ENCODE measurements at regions not wholly inside any gene's neighbourhood (a gene's known extent, or its start where the extent isn't known, plus 50 kb on each side); places are given as distances from the start of the nearest gene placed in this dataset.

DNA sequence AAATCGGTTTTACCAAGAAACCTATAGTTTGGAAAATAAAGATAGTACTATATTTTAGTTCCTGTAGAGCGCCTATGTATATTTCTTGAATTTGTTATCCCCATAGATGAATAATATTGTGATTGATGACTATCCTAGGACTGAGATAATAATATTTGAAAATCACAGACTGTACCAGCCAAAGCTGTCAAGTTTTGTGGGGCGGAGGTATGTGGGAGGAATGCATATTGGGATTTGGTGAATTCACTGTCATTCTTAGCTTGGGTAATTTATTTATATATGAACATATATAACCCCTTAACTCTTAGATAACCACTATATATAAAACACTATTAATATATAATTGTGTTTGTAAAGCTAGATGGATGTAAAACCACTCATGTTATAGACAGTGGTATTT is 205.5 kb upstream of the ARSJ start:
- H3K36me3 Mint-ChIP-seq = no peaks in the 10 kb centered on the region
- ATAC-seq = no peak
- no peak overlapping the region for H3K27ac Mint-ChIP-seq
- peaks cover 9% of the 10 kb centered on the region for H3K27me3 Mint-ChIP-seq
- H3K9me3 Mint-ChIP-seq = peaks cover 19% of the 10 kb centered on the region
- H3K4me1 Mint-ChIP-seq = no peaks in the 10 kb centered on the region
- no peak overlapping the region for H3K4me3 Mint-ChIP-seq

DNA sequence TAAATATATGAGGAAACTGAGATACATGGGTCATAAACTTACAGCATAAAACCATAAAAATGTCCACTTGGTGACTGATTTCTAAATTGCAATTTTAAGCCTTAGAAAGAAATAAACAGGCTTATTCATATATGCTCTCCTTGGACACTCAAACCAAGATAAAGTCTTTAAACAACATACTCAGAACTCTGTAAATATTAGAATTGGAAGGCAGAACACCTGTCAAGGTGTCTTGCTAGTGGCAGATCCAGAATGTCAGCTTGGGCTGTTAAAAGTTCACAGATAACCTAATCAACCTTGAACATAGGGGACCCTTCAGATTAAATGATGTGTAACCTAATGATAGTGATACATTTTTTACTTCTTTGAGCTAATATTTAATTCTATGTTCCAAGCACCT is 208.1 kb upstream of the ARSJ start:
- Mint-ChIP-seq H3K9me3 (peaks cover 12% of the 10 kb centered on the region), H3K4me1 (no peaks in the 10 kb centered on the region), H3K27ac (no peak overlapping the region), H3K36me3 (no peaks in the 10 kb centered on the region), H3K27me3 (peaks cover under 1% of the 10 kb centered on the region), H3K4me3 (no peak overlapping the region)
- ATAC-seq = no peak

DNA sequence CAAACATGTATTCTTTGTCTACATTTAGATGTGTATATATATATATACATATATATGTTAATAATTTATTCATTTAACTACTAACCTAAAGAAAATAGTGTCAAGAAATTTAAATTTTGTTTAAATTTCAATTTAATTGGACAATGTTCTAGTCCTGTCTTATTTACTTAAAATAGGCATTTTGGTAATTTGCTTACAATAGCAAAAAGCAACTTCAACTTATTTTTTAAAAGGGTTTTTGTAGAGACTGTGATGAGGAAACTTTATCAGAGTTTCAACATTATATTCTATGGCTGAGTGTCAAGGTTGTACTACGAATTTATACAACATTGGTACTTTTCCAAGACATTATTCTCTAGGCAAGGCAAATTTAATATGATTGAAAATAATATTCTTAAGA is 212.0 kb upstream of the ARSJ start:
- Mint-ChIP-seq H3K27ac (no peak overlapping the region), H3K9me3 (no peaks in the 10 kb centered on the region), H3K4me1 (no peaks in the 10 kb centered on the region), H3K36me3 (no peaks in the 10 kb centered on the region), H3K27me3 (no peaks in the 10 kb centered on the region), H3K4me3 (no peak overlapping the region)
- no peak for ATAC-seq

DNA sequence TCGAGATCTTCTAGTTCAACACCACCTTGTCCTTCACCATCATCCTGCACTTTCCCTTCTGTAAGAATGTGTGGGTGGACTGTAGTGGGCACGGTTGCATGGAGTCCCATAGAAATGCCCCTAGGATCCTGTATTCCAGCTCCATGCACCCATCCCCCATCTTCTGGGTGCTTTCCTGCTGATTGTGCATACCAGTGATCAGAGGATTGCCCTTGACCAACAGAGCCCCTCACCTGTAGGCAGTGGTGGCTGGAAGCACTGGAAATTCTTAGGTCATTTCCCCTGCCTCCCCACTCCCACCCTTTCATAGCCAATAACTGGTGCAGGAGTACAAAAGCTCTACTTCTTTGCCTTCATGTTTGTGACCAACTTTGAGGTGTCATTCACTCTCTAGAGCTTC is 213.4 kb upstream of the ARSJ start:
- no peak overlapping the region for H3K4me3 Mint-ChIP-seq
- no peaks in the 10 kb centered on the region for H3K4me1 Mint-ChIP-seq
- no peak overlapping the region for H3K27ac Mint-ChIP-seq
- peak; percentile 34 for ATAC-seq
- no peaks in the 10 kb centered on the region for H3K36me3 Mint-ChIP-seq
- no peaks in the 10 kb centered on the region for H3K27me3 Mint-ChIP-seq
- H3K9me3 Mint-ChIP-seq = no peaks in the 10 kb centered on the region

DNA sequence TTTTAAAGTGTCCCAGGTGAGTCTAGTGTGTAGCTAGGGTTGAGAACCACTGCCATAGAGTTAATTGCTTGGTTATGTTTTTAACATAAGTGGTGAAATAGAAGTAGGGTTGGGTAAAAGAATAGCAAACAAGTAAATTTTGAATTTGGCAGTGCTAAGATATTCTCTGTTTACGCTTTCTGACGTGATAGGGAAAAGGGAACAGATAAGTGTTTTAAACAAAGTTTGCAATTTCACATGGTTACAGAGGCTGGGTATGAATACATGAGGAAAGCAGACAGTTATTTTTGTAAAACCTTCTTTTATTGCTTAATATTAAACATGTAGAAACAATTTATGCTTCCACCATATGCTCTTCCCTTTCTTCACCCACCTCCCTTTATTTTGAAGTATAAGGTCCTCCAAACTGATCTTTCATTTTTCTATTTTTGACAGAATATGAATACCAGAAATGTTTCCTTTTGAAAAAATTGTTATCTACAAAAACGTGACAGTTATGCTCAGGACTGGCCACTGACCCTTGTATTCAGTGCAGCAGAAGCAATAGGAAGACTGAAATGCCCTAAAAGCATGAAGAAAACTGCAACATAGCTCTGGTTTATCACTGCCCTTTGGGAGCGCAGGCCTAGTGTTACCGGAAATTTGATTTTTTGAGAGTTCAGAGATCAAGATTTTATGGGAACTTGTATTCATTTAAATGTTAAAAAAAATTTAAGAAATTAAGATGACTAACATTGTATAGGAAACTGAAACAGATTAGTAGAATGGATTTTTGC is 214.4 kb upstream of the ARSJ start:
- Mint-ChIP-seq H3K27me3 (no peaks in the 10 kb centered on the region), H3K27ac (no peak overlapping the region), H3K9me3 (no peaks in the 10 kb centered on the region), H3K4me3 (no peak overlapping the region), H3K4me1 (no peaks in the 10 kb centered on the region), H3K36me3 (no peaks in the 10 kb centered on the region)
- no peak for ATAC-seq

DNA sequence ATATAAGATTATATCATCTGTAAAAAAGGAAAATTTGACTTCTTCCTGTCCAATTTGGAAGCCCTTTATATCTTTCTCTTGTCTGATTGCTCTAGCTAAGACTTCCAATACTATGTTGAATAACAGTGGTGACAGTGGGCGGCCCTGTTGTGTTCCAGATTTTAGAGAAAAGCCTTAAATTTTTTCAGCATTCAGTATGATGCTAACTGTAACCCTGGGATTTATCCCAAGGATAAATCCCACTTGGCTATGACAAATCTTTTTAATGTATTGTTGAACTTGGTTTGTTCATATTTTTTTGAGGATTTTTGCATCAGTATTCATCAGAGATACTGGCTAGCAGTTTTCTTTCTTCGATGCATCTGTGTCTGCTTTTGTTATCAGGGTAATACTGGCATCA is 217.2 kb upstream of the ARSJ start:
- Mint-ChIP-seq H3K27me3 (no peaks in the 10 kb centered on the region), H3K4me3 (no peak overlapping the region), H3K4me1 (no peaks in the 10 kb centered on the region), H3K27ac (no peak overlapping the region), H3K9me3 (no peaks in the 10 kb centered on the region), H3K36me3 (no peaks in the 10 kb centered on the region)
- ATAC-seq = no peak

DNA sequence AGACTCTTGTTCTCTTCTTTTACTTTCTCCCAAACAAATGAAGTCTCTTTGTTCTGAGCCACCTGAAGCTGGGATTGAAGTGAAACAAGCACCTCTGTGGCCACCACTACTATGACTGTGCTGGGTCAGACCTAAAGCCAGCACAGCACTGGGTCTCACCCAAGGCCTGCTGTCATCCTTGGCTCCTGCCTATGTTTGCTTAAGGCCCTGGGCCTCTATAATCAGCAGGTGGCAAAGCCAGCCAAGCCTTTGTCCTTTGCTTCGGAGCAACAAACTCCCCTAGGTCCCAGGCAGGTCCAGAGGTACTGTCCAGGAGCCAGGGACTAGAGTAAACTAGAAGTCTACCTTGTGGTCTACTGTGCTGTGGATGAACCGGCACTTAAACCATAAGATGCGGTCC is 220.6 kb upstream of the ARSJ start:
- ATAC-seq = no peak
- no peak overlapping the region for H3K27ac Mint-ChIP-seq
- H3K4me3 Mint-ChIP-seq = no peak overlapping the region

DNA sequence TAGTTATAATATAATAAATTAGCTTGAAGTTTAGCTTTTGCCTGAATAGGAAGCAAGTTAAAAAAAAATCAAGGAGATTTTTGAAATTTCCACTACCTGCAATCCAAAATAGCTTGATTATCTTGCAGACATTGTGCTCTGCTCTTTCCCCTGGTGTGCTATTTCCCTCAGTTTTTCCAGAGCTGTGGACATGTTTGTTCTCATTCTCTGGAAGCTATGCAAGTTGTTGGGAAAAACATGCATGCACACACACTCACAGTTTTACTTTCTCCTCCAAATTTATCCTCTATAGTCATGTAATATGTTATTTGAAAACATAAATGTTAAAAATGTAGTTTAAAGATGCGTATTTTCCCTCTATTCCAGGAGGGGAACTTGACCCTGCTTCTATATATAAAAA is 225.8 kb upstream of the ARSJ start:
- Mint-ChIP-seq H3K36me3 (no peaks in the 10 kb centered on the region), H3K27ac (no peak overlapping the region), H3K4me3 (no peak overlapping the region), H3K9me3 (no peaks in the 10 kb centered on the region), H3K27me3 (peaks cover 10% of the 10 kb centered on the region), H3K4me1 (no peaks in the 10 kb centered on the region)
- no peak for ATAC-seq

More for the DNA sequence above, 220.6 kb upstream of the ARSJ start:
- Mint-ChIP-seq H3K27me3 (peaks cover 10% of the 10 kb centered on the region), H3K4me1 (no peaks in the 10 kb centered on the region), H3K36me3 (no peaks in the 10 kb centered on the region), H3K9me3 (no peaks in the 10 kb centered on the region)

DNA sequence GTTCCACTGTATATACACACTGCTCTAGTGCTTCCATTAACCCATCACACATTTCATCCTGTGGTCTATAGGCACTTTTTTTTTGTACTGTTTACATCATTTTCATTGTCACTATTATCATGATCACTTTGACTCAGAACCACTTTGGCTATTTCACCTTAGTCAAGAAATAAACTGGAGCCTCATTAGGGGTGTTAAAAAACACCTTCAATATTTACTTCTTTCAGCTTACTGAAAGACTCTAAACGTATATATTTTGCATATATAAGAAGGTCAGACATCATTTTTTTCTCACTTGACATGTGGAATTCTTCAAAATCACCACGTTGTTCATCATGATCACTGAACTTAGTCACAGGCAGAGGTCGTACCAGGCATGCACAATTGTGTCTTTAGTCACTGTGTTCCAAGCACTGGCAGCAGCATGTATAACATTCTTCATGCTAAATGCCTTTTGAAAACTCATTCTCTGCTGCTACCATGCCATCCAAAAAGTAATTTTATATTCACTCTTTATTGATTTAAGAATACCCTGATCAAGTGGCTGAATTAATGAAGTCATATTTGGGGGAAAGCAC is 229.2 kb upstream of the ARSJ start:
- Mint-ChIP-seq H3K4me1 (no peaks in the 10 kb centered on the region), H3K36me3 (no peaks in the 10 kb centered on the region), H3K4me3 (no peak overlapping the region), H3K9me3 (no peaks in the 10 kb centered on the region), H3K27ac (no peak overlapping the region), H3K27me3 (peaks cover 6% of the 10 kb centered on the region)
- no peak for ATAC-seq

DNA sequence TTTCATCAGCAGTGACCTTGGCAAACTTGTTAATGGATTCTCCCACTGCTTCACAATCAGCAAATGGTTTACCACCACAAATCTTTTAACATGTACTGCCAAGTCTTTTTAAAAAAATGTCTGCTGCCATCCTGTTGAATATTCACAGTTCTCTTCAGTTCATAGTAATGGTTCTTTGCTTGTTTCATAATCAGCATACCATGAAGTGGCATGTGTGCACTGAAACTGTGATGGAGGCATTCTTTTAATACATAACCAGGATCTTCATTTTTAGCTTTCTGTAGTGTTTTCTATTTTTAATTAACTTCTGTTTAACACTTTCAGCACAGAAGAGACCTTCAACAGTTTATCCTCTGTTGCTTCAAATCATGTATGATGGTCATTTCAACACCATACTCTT is 230.1 kb upstream of the ARSJ start:
- H3K27ac Mint-ChIP-seq = no peak overlapping the region
- H3K27me3 Mint-ChIP-seq = no peaks in the 10 kb centered on the region
- H3K4me3 Mint-ChIP-seq = no peak overlapping the region
- no peaks in the 10 kb centered on the region for H3K4me1 Mint-ChIP-seq
- no peaks in the 10 kb centered on the region for H3K9me3 Mint-ChIP-seq
- ATAC-seq = no peak
- no peaks in the 10 kb centered on the region for H3K36me3 Mint-ChIP-seq

DNA sequence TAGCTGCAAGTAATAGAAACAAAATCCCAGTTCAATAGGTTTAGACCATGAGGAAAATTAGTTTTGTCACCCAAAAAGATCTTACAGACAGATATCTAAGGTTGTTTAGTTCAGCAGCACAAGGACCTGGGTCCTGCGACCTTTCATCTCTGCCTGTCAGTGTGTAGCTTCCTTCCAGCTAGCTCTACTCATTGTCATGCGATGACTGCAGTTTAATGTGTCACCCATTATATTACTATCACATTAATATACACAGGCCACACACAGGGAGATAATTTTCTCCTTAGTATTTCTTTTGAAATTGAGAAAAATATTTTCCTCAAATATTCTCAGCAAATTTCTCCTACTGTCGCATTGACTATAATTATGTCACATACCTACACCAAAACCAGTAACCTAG is 232.1 kb upstream of the ARSJ start:
- Mint-ChIP-seq H3K36me3 (no peaks in the 10 kb centered on the region), H3K4me3 (no peak overlapping the region), H3K4me1 (no peaks in the 10 kb centered on the region), H3K27me3 (no peaks in the 10 kb centered on the region), H3K9me3 (no peaks in the 10 kb centered on the region), H3K27ac (no peak overlapping the region)
- no peak for ATAC-seq

DNA sequence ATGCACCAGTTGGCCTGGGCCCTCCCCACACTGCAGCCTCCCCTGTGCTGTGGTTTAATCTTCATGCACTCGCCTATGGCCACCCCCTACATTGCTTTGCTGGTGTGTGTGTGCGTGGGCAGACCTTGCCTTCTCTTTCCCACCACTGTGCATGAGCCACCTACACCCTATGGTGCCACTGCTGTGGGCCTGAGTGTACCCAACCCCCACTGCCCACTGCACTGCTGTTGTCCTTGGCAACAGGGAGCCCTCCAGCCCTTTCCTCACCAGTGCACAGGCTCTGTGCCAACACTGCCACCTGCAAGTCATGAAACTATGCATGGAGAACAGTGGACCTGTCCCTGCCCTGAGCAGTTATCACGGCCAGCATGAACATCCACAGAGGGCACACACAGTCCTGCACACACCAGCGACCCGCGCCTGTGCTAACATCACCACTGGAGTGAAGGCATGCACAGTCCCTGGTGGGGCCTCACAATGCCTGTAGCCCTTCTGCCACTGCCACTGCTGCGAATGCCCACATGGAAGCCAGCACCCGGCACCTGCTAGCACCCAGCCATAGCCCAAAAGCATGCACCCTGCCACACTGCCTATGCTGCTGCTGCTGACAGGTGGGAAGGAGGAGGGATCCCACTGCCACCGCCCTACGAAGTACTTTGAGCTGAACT is 237.8 kb upstream of the ARSJ start:
- Mint-ChIP-seq H3K4me1 (no peaks in the 10 kb centered on the region), H3K36me3 (no peaks in the 10 kb centered on the region), H3K9me3 (no peaks in the 10 kb centered on the region), H3K27me3 (peaks cover 14% of the 10 kb centered on the region), H3K4me3 (no peak overlapping the region), H3K27ac (no peak overlapping the region)
- ATAC-seq = peak; percentile 54

DNA sequence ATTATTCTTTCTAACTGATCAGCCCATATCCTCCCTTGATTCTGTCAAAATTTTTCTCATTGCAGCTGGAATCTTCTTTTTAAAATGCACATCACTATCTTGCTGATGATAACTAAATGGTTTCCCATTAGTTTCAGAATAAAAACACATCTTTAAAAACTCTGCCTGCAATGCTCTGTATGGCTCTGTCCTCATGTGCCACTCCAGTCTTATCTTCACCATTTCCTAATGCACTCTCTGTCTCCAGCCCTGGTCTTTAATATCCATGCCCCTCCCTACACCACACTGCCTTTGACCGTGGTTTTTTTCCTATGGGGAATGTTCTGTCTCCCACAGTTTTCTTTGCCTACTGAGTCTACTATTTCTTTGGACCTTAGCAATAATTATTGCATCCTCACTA is 244.1 kb upstream of the ARSJ start:
- Mint-ChIP-seq H3K27me3 (no peaks in the 10 kb centered on the region), H3K4me3 (no peak overlapping the region), H3K36me3 (no peaks in the 10 kb centered on the region), H3K27ac (no peak overlapping the region), H3K9me3 (no peaks in the 10 kb centered on the region), H3K4me1 (no peaks in the 10 kb centered on the region)
- no peak for ATAC-seq

DNA sequence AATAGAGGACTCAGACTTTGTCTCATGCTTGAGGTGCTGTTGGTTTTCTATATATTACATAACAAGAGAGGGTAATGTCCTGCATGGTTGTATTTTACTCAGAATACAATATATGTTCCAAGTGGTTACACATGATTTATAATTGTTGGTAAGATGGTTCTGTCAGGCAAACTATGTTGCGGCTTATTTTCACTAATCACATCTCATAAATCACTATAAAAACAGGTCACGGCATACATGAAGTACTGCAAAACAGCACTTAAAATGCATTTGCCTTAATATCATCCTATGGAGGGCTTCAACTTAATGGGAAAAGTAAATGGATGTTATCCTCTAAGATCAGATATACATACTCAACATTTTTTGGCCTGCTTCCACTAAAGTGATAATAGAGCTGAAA is 246.0 kb upstream of the ARSJ start:
- Mint-ChIP-seq H3K27ac (no peak overlapping the region), H3K36me3 (no peaks in the 10 kb centered on the region), H3K4me3 (no peak overlapping the region), H3K4me1 (no peaks in the 10 kb centered on the region), H3K9me3 (no peaks in the 10 kb centered on the region), H3K27me3 (no peaks in the 10 kb centered on the region)
- no peak for ATAC-seq

DNA sequence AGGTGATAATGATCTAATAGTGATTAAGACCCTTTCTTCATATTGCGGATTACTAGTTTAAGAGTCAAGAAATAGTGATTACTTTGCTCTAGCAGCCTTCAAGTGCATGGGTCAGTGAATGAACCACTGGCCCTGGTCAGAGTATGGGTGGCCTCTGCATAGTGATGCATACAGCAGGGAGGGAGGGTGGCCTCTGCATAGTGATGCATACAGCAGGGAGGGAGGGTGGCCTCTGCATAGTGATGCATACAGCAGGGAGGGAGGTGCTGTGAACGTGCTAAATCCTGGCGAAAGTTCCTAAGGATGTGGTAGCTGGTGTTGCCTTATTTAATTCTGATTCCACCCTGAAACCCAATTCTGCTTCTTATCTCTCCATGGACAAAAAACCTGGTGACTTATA is 246.7 kb upstream of the ARSJ start:
- Mint-ChIP-seq H3K9me3 (no peaks in the 10 kb centered on the region), H3K4me1 (no peaks in the 10 kb centered on the region), H3K4me3 (no peak overlapping the region), H3K27me3 (no peaks in the 10 kb centered on the region), H3K36me3 (no peaks in the 10 kb centered on the region), H3K27ac (no peak overlapping the region)
- ATAC-seq = no peak

Measured in stimulated activated memory B cell treated with anti-CD40 and anti-IgM and Interleukin-4, amounts not matched to agents 10 μg/mL and 1 μg/mL and 100 μg/mL, for 72 hours (primary cell).